ENCODE measurements at regions not wholly inside any gene's neighbourhood (a gene's known extent, or its start where the extent isn't known, plus 50 kb on each side); places are given as distances from the start of the nearest gene placed in this dataset.

DNA sequence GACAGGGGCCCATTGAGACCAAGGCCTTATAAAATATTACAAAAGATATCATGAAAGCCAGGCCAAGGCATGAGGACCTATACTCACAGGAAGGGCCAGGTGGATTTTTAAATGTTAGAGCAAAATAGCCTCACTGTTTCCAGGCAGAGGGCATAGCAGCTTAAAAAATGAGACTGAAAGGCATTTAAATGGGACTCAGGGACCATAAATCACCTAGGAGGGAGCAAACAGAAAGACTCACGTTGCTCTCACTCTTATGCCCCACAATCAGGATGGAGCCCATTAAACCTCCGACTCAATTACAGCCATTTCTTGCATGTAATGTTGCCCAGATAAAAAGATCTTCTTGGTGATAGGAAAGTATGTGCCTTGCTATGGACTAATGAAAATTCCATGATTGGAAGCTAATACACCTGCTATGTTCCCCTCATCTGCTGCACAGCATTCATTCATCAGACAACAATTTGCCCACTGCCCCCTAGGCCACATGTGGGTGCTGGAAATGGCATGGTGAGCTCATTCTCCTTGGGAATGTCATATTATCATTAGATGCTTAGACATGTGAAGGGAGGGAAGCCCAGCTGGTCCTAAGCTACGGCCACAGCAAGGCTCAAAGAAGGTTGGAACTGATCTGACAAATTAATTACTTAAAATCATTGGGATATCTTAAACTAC lies 128.6 kb upstream of the GRIA1 start:
- TF ChIP-seq, protein P1, sequence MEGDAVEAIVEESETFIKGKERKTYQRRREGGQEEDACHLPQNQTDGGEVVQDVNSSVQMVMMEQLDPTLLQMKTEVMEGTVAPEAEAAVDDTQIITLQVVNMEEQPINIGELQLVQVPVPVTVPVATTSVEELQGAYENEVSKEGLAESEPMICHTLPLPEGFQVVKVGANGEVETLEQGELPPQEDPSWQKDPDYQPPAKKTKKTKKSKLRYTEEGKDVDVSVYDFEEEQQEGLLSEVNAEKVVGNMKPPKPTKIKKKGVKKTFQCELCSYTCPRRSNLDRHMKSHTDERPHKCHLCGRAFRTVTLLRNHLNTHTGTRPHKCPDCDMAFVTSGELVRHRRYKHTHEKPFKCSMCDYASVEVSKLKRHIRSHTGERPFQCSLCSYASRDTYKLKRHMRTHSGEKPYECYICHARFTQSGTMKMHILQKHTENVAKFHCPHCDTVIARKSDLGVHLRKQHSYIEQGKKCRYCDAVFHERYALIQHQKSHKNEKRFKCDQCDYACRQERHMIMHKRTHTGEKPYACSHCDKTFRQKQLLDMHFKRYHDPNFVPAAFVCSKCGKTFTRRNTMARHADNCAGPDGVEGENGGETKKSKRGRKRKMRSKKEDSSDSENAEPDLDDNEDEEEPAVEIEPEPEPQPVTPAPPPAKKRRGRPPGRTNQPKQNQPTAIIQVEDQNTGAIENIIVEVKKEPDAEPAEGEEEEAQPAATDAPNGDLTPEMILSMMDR (IDR thresholded peaks at IDR 0.05), result no peak
- TF ChIP-seq POLR2A (IDR thresholded peaks at IDR 0.05), result no peak

Data from right lobe of liver (tissue), 4 donors.